ENCODE measurements at regions not wholly inside any gene's neighbourhood (a gene's known extent, or its start where the extent isn't known, plus 50 kb on each side); places are given as distances from the start of the nearest gene placed in this dataset.

- no peak for DNase-seq
- intact Hi-C loops (cut with micrococcal nuclease), result no loop called here
- ATAC-seq, result no peak
Observed at GRCh38 chr2:186254759-186255158, 231.3 kb upstream of the ZC3H15 start.

GRCh38 chr2:186255823-186256222, 230.2 kb upstream of the ZC3H15 start:
- intact Hi-C loops (cut with micrococcal nuclease), result no loop called here
- ATAC-seq (no peak), DNase-seq (no peak)

GRCh38 chr2:186256540-186256939, 229.5 kb upstream of the ZC3H15 start:
- DNase-seq (no peak), ATAC-seq (no peak)
- intact Hi-C loops (cut with micrococcal nuclease), result no loop called here

- no peak for ATAC-seq
- intact Hi-C loops (cut with micrococcal nuclease), result no loop called here
- no peak for DNase-seq
Observed at GRCh38 chr2:186263673-186264250, 222.3 kb upstream of the ZC3H15 start.

GRCh38 chr2:186269536-186269935, 216.5 kb upstream of the ZC3H15 start:
- no peak for ATAC-seq
- intact Hi-C loops (cut with micrococcal nuclease), result no loop called here
- DNase-seq, result no peak

- DNase-seq (no peak), ATAC-seq (no peak)
- intact Hi-C loops (cut with micrococcal nuclease), result no loop called here
Observed at GRCh38 chr2:186273953-186274352, 212.1 kb upstream of the ZC3H15 start.

GRCh38 chr2:186274936-186275575, 211.0 kb upstream of the ZC3H15 start:
- ATAC-seq, result no peak

GRCh38 chr2:186276909-186277308, 209.2 kb upstream of the ZC3H15 start:
- ATAC-seq (no peak), DNase-seq (no peak)
- intact Hi-C loops (cut with micrococcal nuclease), result no loop called here

More at GRCh38 chr2:186274936-186275575, 211.0 kb upstream of the ZC3H15 start:
- no peak for DNase-seq
- intact Hi-C loops (cut with micrococcal nuclease), result no loop called here

GRCh38 chr2:186281726-186282125, 204.3 kb upstream of the ZC3H15 start:
- intact Hi-C loops (cut with micrococcal nuclease), result no loop called here

GRCh38 chr2:186294248-186294888, 191.7 kb upstream of the ZC3H15 start:
- intact Hi-C loops (cut with micrococcal nuclease), result no loop called here
- ATAC-seq (peak; percentile 78), DNase-seq (no peak)

More at GRCh38 chr2:186281726-186282125, 204.3 kb upstream of the ZC3H15 start:
- DNase-seq (no peak), ATAC-seq (no peak)

- no peak for ATAC-seq
- intact Hi-C loops (cut with micrococcal nuclease), result no loop called here
Observed at GRCh38 chr2:186299610-186300009, 186.4 kb upstream of the ZC3H15 start.

GRCh38 chr2:186302263-186302662, 183.8 kb upstream of the ZC3H15 start:
- ATAC-seq, result no peak
- intact Hi-C loops (cut with micrococcal nuclease), result no loop called here

More at GRCh38 chr2:186299610-186300009, 186.4 kb upstream of the ZC3H15 start:
- DNase-seq, result no peak

GRCh38 chr2:186303091-186303490, 183.0 kb upstream of the ZC3H15 start:
- DNase-seq (no peak), ATAC-seq (no peak)
- intact Hi-C loops (cut with micrococcal nuclease), result no loop called here

More at GRCh38 chr2:186302263-186302662, 183.8 kb upstream of the ZC3H15 start:
- DNase-seq, result no peak

- intact Hi-C loops (cut with micrococcal nuclease), result no loop called here
- no peak for DNase-seq
- no peak for ATAC-seq
Observed at GRCh38 chr2:186304064-186304463, 182.0 kb upstream of the ZC3H15 start.

GRCh38 chr2:186306754-186307153, 179.3 kb upstream of the ZC3H15 start:
- ATAC-seq, result no peak
- no peak for DNase-seq
- intact Hi-C loops (cut with micrococcal nuclease), result no loop called here

- DNase-seq (no peak), ATAC-seq (no peak)
- intact Hi-C loops (cut with micrococcal nuclease), result no loop called here
Observed at GRCh38 chr2:186307871-186308270, 178.2 kb upstream of the ZC3H15 start.

- DNase-seq (no peak), ATAC-seq (no peak)
- intact Hi-C loops (cut with micrococcal nuclease), result no loop called here
Observed at GRCh38 chr2:186308347-186308746, 177.7 kb upstream of the ZC3H15 start.

- intact Hi-C loops (cut with micrococcal nuclease), result no loop called here
- ATAC-seq, result peak; percentile 84
- no peak for DNase-seq
Observed at GRCh38 chr2:186309901-186310300, 176.2 kb upstream of the ZC3H15 start.

GRCh38 chr2:186319105-186319504, 167.0 kb upstream of the ZC3H15 start:
- intact Hi-C loops (cut with micrococcal nuclease), result no loop called here
- DNase-seq, result no peak
- ATAC-seq, result no peak

GRCh38 chr2:186325827-186326535, 160.1 kb upstream of the ZC3H15 start:
- ATAC-seq (no peak), DNase-seq (no peak)
- intact Hi-C loops (cut with micrococcal nuclease), result no loop called here
